Thyroid gland (tissue), 4 donors: ENCODE measurements at regions not wholly inside any gene's neighbourhood (a gene's known extent, or its start where the extent isn't known, plus 50 kb on each side); places are given as distances from the start of the nearest gene placed in this dataset.

Source experiments
- DNase-seq, 2 donors: peaks; one replicate each; pipeline ENCODE4 v3.0.0-alpha.2; 2019
- H3K27ac ChIP-seq, 3 donors: fragments of 200-600 bp; sonication (generic); 1 replicate in 2 of 3; 2 replicates in 1 of 3; pipeline ENCODE4 v1.5.1; 2016 to 2019; ENCODE audit warnings: mild to moderate bottlenecking in 1 of 3, moderate library complexity in 1 of 3
- H3K27me3 ChIP-seq: fragments of 200-600 bp; sonication (generic); one replicate; pipeline ENCODE4 v1.5.1; 2019
- H3K36me3 ChIP-seq, 2 donors: fragments of 200-600 bp; sonication (generic); one replicate each; pipeline ENCODE4 v1.5.1; 2016 to 2019
- H3K4me1 ChIP-seq, 2 donors: fragments of 200-600 bp; sonication (generic); one replicate each; pipeline ENCODE4 v1.5.1; 2017 to 2019
- H3K4me3 ChIP-seq, 3 donors: fragments of 200-600 bp; sonication (generic); replicated peaks in 1 of 3; 1 replicate in 2 of 3; 2 replicates in 1 of 3; pipeline ENCODE4 v1.5.1; 2016; ENCODE audit warnings: mild to moderate bottlenecking in 1 of 3
- H3K9me3 ChIP-seq: fragments of 200-600 bp; sonication (generic); one replicate; pipeline ENCODE4 v1.5.1; 2017
- CTCF ChIP-seq, 6 experiments: fragments of 200-600 bp in 3 of 6; fragments of 450-650 bp in 3 of 6; sonication (generic) in 3 of 6; IDR thresholded peaks; one replicate each; pipeline ENCODE4 v1.5.1; 2016 to 2019; ENCODE audit warnings: antibody characterized with exemption in 6 of 6, mild to moderate bottlenecking in 2 of 6, inconsistent platforms in 1 of 6, moderate library complexity in 1 of 6
- POLR2A ChIP-seq, 2 donors: fragments of 450-650 bp; IDR thresholded peaks; one replicate each; pipeline ENCODE4 v1.6.1; 2017; ENCODE audit warnings: antibody characterized with exemption in 2 of 2, mild to moderate bottlenecking in 2 of 2, moderate library complexity in 1 of 2
- WGBS, 2 donors: methylation state at CpG; one replicate each; pipeline ENCODE4 v1.1.5; 2017; 5-methylcytosine and 5-hydroxymethylcytosine counted together
- intact Hi-C: fragments of 100-400 bp; cut with DNase I; formaldehyde crosslinking; loops from one replicate; pipeline ENCODE4 v1.15.1; 2023

- no peak for DNase-seq
- intact Hi-C loops, result no loop called here
- Histone ChIP-seq H3K9me3 (no peaks in the 10 kb centered on the region), H3K36me3 (no peaks in the 10 kb centered on the region), H3K27me3 (no peaks in the 10 kb centered on the region), H3K4me1 (no peaks in the 10 kb centered on the region), H3K4me3 (no peak overlapping the region), H3K27ac (no peak overlapping the region)
- no peak for TF ChIP-seq CTCF (IDR thresholded peaks at IDR 0.05)
- no peak for TF ChIP-seq POLR2A (IDR thresholded peaks at IDR 0.05)
- WGBS, 2 donors, result 86 to 88% methylated on average over 4 of the region's 4 CpGs
These were observed 170.6 kb upstream of the HAND2 start for GRCh38 chr4:173700650-173701049.

GRCh38 chr4:173699841-173700475 is 169.9 kb upstream of the HAND2 start:
- no peak for DNase-seq
- Histone ChIP-seq H3K4me1 (no peaks in the 10 kb centered on the region), H3K9me3 (no peaks in the 10 kb centered on the region), H3K4me3 (no peak overlapping the region), H3K27ac (no peak overlapping the region), H3K36me3 (no peaks in the 10 kb centered on the region), H3K27me3 (no peaks in the 10 kb centered on the region)
- TF ChIP-seq CTCF (IDR thresholded peaks at IDR 0.05), result no peak
- no peak for TF ChIP-seq POLR2A (IDR thresholded peaks at IDR 0.05)
- intact Hi-C loops, result no loop called here
- 88 to 89% methylated on average over 2 of the region's 2 CpGs for WGBS, 2 donors

GRCh38 chr4:173698557-173699262 is 168.7 kb upstream of the HAND2 start:
- H3K27me3 ChIP-seq, result no peaks in the 10 kb centered on the region
- H3K9me3 ChIP-seq, result no peaks in the 10 kb centered on the region
- H3K36me3 ChIP-seq, result no peaks in the 10 kb centered on the region
- H3K4me1 ChIP-seq, result no peaks in the 10 kb centered on the region
- no peak overlapping the region for H3K4me3 ChIP-seq
- DNase-seq, result no peak
- TF ChIP-seq CTCF (IDR thresholded peaks at IDR 0.05) (no peak), POLR2A (IDR thresholded peaks at IDR 0.05) (no peak)
- no peak overlapping the region for H3K27ac ChIP-seq
- 74 to 87% methylated on average over 6 to 9 of the region's 10 CpGs for WGBS, 2 donors
- intact Hi-C loops, result no loop called here

GRCh38 chr4:173697840-173698239 is 167.8 kb upstream of the HAND2 start:
- no peak for DNase-seq
- intact Hi-C loops, result no loop called here
- Histone ChIP-seq H3K27ac (no peak overlapping the region), H3K4me1 (no peaks in the 10 kb centered on the region), H3K4me3 (no peak overlapping the region), H3K9me3 (no peaks in the 10 kb centered on the region), H3K36me3 (no peaks in the 10 kb centered on the region), H3K27me3 (no peaks in the 10 kb centered on the region)
- WGBS, 2 donors, result 58 to 77% methylated on average over 4 of the region's 4 CpGs
- TF ChIP-seq CTCF (IDR thresholded peaks at IDR 0.05) (no peak), POLR2A (IDR thresholded peaks at IDR 0.05) (no peak)

GRCh38 chr4:173696551-173696950 is 166.5 kb upstream of the HAND2 start:
- H3K36me3 ChIP-seq, result no peaks in the 10 kb centered on the region
- TF ChIP-seq POLR2A (IDR thresholded peaks at IDR 0.05) (no peak), CTCF (IDR thresholded peaks at IDR 0.05) (no peak)
- intact Hi-C loops, result no loop called here
- no peak overlapping the region for H3K4me3 ChIP-seq
- 95 to 100% methylated on average over 1 of the region's 1 CpG for WGBS, 2 donors
- DNase-seq, result no peak
- no peaks in the 10 kb centered on the region for H3K9me3 ChIP-seq
- H3K27me3 ChIP-seq, result no peaks in the 10 kb centered on the region
- H3K27ac ChIP-seq, result no peak overlapping the region
- no peaks in the 10 kb centered on the region for H3K4me1 ChIP-seq
